Neural crest cell (in vitro differentiated cells): ENCODE measurements at regions not wholly inside any gene's neighbourhood (a gene's known extent, or its start where the extent isn't known, plus 50 kb on each side); places are given as distances from the start of the nearest gene placed in this dataset.

Experiments used
- DNase-seq: peaks from one replicate; pipeline ENCODE4 v3.0.0; 2021; ENCODE audit warnings: low read depth, mixed read lengths, low spot score
- H3K27ac Mint-ChIP-seq: one replicate; pipeline ENCODE4 v1.8.0; 2021; ENCODE audit warnings: mild to moderate bottlenecking, mixed read lengths; ENCODE audit not compliant: unreplicated experiment
- H3K27me3 Mint-ChIP-seq: 2 replicates; pipeline ENCODE4 v1.8.0; 2021; ENCODE audit warnings: low read depth, mild to moderate bottlenecking, mixed read lengths
- H3K36me3 Mint-ChIP-seq: 2 replicates; pipeline ENCODE4 v1.8.0; 2021; ENCODE audit warnings: low read depth, mild to moderate bottlenecking, mixed read lengths
- H3K4me1 Mint-ChIP-seq: 2 replicates; pipeline ENCODE4 v1.8.0; 2021; ENCODE audit warnings: mixed read lengths
- H3K4me3 Mint-ChIP-seq: one replicate; pipeline ENCODE4 v1.8.0; 2021; ENCODE audit warnings: mild to moderate bottlenecking, mixed read lengths
- H3K9me3 Mint-ChIP-seq: 2 replicates; pipeline ENCODE4 v1.8.0; 2021; ENCODE audit warnings: mixed read lengths
- CTCF ChIP-seq: fragments of 200-600 bp; sonication (generic); conservative IDR thresholded peaks from 2 replicates; pipeline ENCODE4 v1.5.0; 2021; ENCODE audit warnings: antibody characterized with exemption, mild to moderate bottlenecking

- Mint-ChIP-seq H3K27ac (no peak overlapping the region), H3K9me3 (no peaks in the 10 kb centered on the region), H3K27me3 (peaks cover 3% of the 10 kb centered on the region), H3K4me1 (no peaks in the 10 kb centered on the region), H3K36me3 (no peaks in the 10 kb centered on the region), H3K4me3 (no peak overlapping the region)
- no peak for TF ChIP-seq CTCF
- no peak for DNase-seq
These were observed 338.7 kb upstream of the PDE4D start for GRCh38 chr5:60232036-60232795.

- Mint-ChIP-seq H3K27me3 (no peaks in the 10 kb centered on the region), H3K9me3 (no peaks in the 10 kb centered on the region), H3K4me1 (no peaks in the 10 kb centered on the region), H3K4me3 (no peak overlapping the region), H3K27ac (no peak overlapping the region), H3K36me3 (no peaks in the 10 kb centered on the region)
- DNase-seq, result no peak
- TF ChIP-seq CTCF, result no peak
These were observed 336.9 kb upstream of the PDE4D start for GRCh38 chr5:60230456-60230855.

- Mint-ChIP-seq H3K36me3 (no peaks in the 10 kb centered on the region), H3K4me3 (no peak overlapping the region), H3K27ac (peak overlapping the region; percentile 15), H3K4me1 (no peaks in the 10 kb centered on the region), H3K9me3 (no peaks in the 10 kb centered on the region), H3K27me3 (no peaks in the 10 kb centered on the region)
- DNase-seq, result no peak
- TF ChIP-seq CTCF, result no peak
These were observed 336.2 kb upstream of the PDE4D start for GRCh38 chr5:60229691-60230185.

GRCh38 chr5:60228676-60229075, 335.1 kb upstream of the PDE4D start:
- no peaks in the 10 kb centered on the region for H3K36me3 Mint-ChIP-seq
- no peaks in the 10 kb centered on the region for H3K4me1 Mint-ChIP-seq
- H3K27me3 Mint-ChIP-seq, result no peaks in the 10 kb centered on the region
- TF ChIP-seq CTCF, result no peak
- no peak for DNase-seq
- H3K27ac Mint-ChIP-seq, result no peak overlapping the region
- H3K4me3 Mint-ChIP-seq, result no peak overlapping the region
- H3K9me3 Mint-ChIP-seq, result no peaks in the 10 kb centered on the region

GRCh38 chr5:60226128-60226527, 332.6 kb upstream of the PDE4D start:
- DNase-seq, result no peak
- no peak for TF ChIP-seq CTCF
- Mint-ChIP-seq H3K36me3 (no peaks in the 10 kb centered on the region), H3K4me1 (no peaks in the 10 kb centered on the region), H3K9me3 (no peaks in the 10 kb centered on the region), H3K4me3 (no peak overlapping the region), H3K27me3 (no peaks in the 10 kb centered on the region), H3K27ac (no peak overlapping the region)
